Thyroid gland (tissue), 4 donors: ENCODE measurements at regions not wholly inside any gene's neighbourhood (a gene's known extent, or its start where the extent isn't known, plus 50 kb on each side); places are given as distances from the start of the nearest gene placed in this dataset.
"Not testable (repeated sequence)": the region's sequence is repeated elsewhere in the genome, so short reads cannot be mapped to it uniquely, and the experiment has no call there.

ENCODE experiments used
- DNase-seq, 2 donors: peaks; one replicate each; pipeline ENCODE4 v3.0.0-alpha.2; 2019
- H3K27ac ChIP-seq, 3 donors: fragments of 200-600 bp; sonication (generic); 1 replicate in 2 of 3; 2 replicates in 1 of 3; pipeline ENCODE4 v1.5.1; 2016 to 2019; ENCODE audit warnings: mild to moderate bottlenecking in 1 of 3, moderate library complexity in 1 of 3
- H3K27me3 ChIP-seq: fragments of 200-600 bp; sonication (generic); one replicate; pipeline ENCODE4 v1.5.1; 2019
- H3K36me3 ChIP-seq, 2 donors: fragments of 200-600 bp; sonication (generic); one replicate each; pipeline ENCODE4 v1.5.1; 2016 to 2019
- H3K4me1 ChIP-seq, 2 donors: fragments of 200-600 bp; sonication (generic); one replicate each; pipeline ENCODE4 v1.5.1; 2017 to 2019
- H3K4me3 ChIP-seq, 3 donors: fragments of 200-600 bp; sonication (generic); replicated peaks in 1 of 3; 1 replicate in 2 of 3; 2 replicates in 1 of 3; pipeline ENCODE4 v1.5.1; 2016; ENCODE audit warnings: mild to moderate bottlenecking in 1 of 3
- H3K9me3 ChIP-seq: fragments of 200-600 bp; sonication (generic); one replicate; pipeline ENCODE4 v1.5.1; 2017
- CTCF ChIP-seq, 6 experiments: fragments of 200-600 bp in 3 of 6; fragments of 450-650 bp in 3 of 6; sonication (generic) in 3 of 6; IDR thresholded peaks; one replicate each; pipeline ENCODE4 v1.5.1; 2016 to 2019; ENCODE audit warnings: antibody characterized with exemption in 6 of 6, mild to moderate bottlenecking in 2 of 6, inconsistent platforms in 1 of 6, moderate library complexity in 1 of 6
- POLR2A ChIP-seq, 2 donors: fragments of 450-650 bp; IDR thresholded peaks; one replicate each; pipeline ENCODE4 v1.6.1; 2017; ENCODE audit warnings: antibody characterized with exemption in 2 of 2, mild to moderate bottlenecking in 2 of 2, moderate library complexity in 1 of 2
- WGBS, 2 donors: methylation state at CpG; one replicate each; pipeline ENCODE4 v1.1.5; 2017; 5-methylcytosine and 5-hydroxymethylcytosine counted together
- intact Hi-C: fragments of 100-400 bp; cut with DNase I; formaldehyde crosslinking; loops from one replicate; pipeline ENCODE4 v1.15.1; 2023

DNA sequence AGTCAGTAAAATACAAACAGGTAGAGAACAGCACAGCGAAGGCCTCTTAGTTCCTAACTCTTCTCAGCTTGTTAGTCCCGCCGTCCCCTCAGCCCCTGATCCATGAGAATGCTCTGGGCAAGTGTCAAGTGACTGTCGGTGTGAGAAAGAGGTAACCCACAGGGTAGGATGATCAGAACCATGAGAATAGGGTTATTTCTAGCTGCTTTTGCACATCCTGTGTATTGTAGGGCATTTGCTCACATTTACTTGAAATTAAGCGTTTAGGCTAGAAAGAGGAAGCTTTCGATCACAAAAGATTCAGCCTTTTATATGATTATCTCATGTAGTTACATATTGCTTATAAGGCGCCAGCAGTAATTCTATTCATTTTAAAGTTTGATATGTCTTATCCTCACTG is 103.0 kb upstream of the PDE10A start:
- H3K27me3 ChIP-seq: no peaks in the 10 kb centered on the region
- intact Hi-C loops: no loop called here
- H3K4me3 ChIP-seq: no peak overlapping the region
- H3K4me1 ChIP-seq: peaks cover 0 to 8% of the 10 kb centered on the region in 2 donors
- no peaks in the 10 kb centered on the region for H3K9me3 ChIP-seq
- 87 to 88% methylated on average over 7 of the region's 7 CpGs for WGBS, 2 donors
- no peak for DNase-seq
- TF ChIP-seq CTCF (IDR thresholded peaks at IDR 0.05): no peak
- no peak for TF ChIP-seq POLR2A (IDR thresholded peaks at IDR 0.05)
- no peaks in the 10 kb centered on the region for H3K36me3 ChIP-seq
- H3K27ac ChIP-seq: peak overlapping the region in 1 of 3 donors; percentile 3

- intact Hi-C loops, H3K36me3 ChIP-seq, H3K27me3 ChIP-seq, DNase-seq, H3K4me3 ChIP-seq, H3K27ac ChIP-seq, H3K9me3 ChIP-seq: not testable (repeated sequence)
- 80 to 83% methylated on average over 10 to 16 of the region's 33 CpGs for WGBS, 2 donors
- peaks cover 0 to 15% of the 10 kb centered on the region in 2 donors for H3K4me1 ChIP-seq
Measured at GRCh38 chr6:165765256-165765655, 102.2 kb upstream of the PDE10A start.

GRCh38 chr6:165762876-165763275 is 99.8 kb upstream of the PDE10A start:
- intact Hi-C loops: no loop called here
- no peak overlapping the region for H3K4me3 ChIP-seq
- no peaks in the 10 kb centered on the region for H3K27me3 ChIP-seq
- no peak overlapping the region for H3K27ac ChIP-seq
- no peak for TF ChIP-seq CTCF (IDR thresholded peaks at IDR 0.05)
- no peak for TF ChIP-seq POLR2A (IDR thresholded peaks at IDR 0.05)
- peaks cover 0 to 16% of the 10 kb centered on the region in 2 donors for H3K4me1 ChIP-seq
- no peak for DNase-seq
- WGBS, 2 donors: 86 to 90% methylated on average over 6 of the region's 6 CpGs
- H3K9me3 ChIP-seq: no peaks in the 10 kb centered on the region
- no peaks in the 10 kb centered on the region for H3K36me3 ChIP-seq

- no peak overlapping the region for H3K27ac ChIP-seq
- H3K36me3 ChIP-seq: no peaks in the 10 kb centered on the region
- TF ChIP-seq CTCF (IDR thresholded peaks at IDR 0.05) (no peak), POLR2A (IDR thresholded peaks at IDR 0.05) (no peak)
- H3K4me1 ChIP-seq: peaks cover 0 to 16% of the 10 kb centered on the region in 2 donors
- DNase-seq: no peak
- intact Hi-C loops: no loop called here
- WGBS, 2 donors: 89 to 93% methylated on average over 2 of the region's 2 CpGs
- no peaks in the 10 kb centered on the region for H3K27me3 ChIP-seq
- no peaks in the 10 kb centered on the region for H3K9me3 ChIP-seq
- no peak overlapping the region for H3K4me3 ChIP-seq
Measured at GRCh38 chr6:165762125-165762524, 99.1 kb upstream of the PDE10A start.

- DNase-seq: no peak
- WGBS, 2 donors: 86 to 90% methylated on average over 8 of the region's 8 CpGs
Measured at GRCh38 chr6:165760803-165761185, 97.8 kb upstream of the PDE10A start.

More at GRCh38 chr6:165760803-165761185, 97.8 kb upstream of the PDE10A start:
- intact Hi-C loops: no loop called here
- no peaks in the 10 kb centered on the region for H3K9me3 ChIP-seq
- H3K36me3 ChIP-seq: no peaks in the 10 kb centered on the region
- H3K4me1 ChIP-seq: peaks cover 0 to 8% of the 10 kb centered on the region in 2 donors
- no peak for TF ChIP-seq CTCF (IDR thresholded peaks at IDR 0.05)
- no peak for TF ChIP-seq POLR2A (IDR thresholded peaks at IDR 0.05)
- H3K27me3 ChIP-seq: no peaks in the 10 kb centered on the region
- peak overlapping the region in 1 of 3 donors; percentile 1 for H3K27ac ChIP-seq
- no peak overlapping the region for H3K4me3 ChIP-seq
